ENCODE measurements at regions not wholly inside any gene's neighbourhood (a gene's known extent, or its start where the extent isn't known, plus 50 kb on each side); places are given as distances from the start of the nearest gene placed in this dataset.

DNA sequence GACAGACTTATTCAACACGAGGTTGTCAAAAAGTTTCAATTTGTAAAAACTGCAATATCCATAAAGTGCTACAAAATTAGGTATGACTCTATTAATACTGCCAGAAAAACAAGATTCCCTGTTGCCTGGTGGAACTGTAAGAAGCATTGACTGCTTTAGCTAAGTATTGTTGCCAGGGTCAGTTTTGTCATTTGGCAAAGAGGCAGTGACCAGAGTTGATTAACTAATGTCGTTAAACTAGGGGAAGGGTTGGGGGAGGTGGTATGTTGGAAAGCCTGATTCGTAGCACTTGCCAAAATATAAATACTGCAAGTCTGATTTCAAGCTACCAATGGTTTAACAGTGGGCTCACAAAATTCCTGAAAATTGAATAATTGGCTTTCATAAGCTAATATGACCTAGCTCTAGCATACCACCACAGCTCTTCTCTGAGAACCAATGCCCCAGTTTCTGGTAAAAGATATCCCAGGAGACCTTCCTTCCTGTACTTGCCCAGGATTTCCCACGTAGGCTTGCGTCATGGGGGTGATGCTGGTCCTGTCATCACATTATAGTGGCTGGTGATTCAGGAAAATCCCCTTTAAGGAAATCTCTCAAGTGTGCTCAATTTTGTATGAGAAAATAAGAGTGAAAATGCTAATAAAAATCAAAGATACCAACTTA, 266.4 kb upstream of the TBC1D5 start:
- TF ChIP-seq EZH2phosphoT487 (IDR thresholded peaks at IDR 0.05; ENCODE audit: insufficient read depth, low read depth) = no peak
- no peak for TF ChIP-seq EZH2 (IDR thresholded peaks at IDR 0.05; ENCODE audit: insufficient read depth, poor library complexity, severe bottlenecking)
